ENCODE measurements at regions not wholly inside any gene's neighbourhood (a gene's known extent, or its start where the extent isn't known, plus 50 kb on each side); places are given as distances from the start of the nearest gene placed in this dataset.

GRCh38 chr1:222275001-222275728 is 272.7 kb downstream of the HHIPL2 start:
- Mint-ChIP-seq H3K4me1 (ENCODE audit: low read depth) (no peaks in the 10 kb centered on the region), H3K27ac (no peak overlapping the region), H3K9me3 (ENCODE audit: low read depth) (no peaks in the 10 kb centered on the region), H3K4me3 (no peak overlapping the region), H3K27me3 (no peaks in the 10 kb centered on the region), H3K36me3 (peaks cover 6% of the 10 kb centered on the region)

DNA sequence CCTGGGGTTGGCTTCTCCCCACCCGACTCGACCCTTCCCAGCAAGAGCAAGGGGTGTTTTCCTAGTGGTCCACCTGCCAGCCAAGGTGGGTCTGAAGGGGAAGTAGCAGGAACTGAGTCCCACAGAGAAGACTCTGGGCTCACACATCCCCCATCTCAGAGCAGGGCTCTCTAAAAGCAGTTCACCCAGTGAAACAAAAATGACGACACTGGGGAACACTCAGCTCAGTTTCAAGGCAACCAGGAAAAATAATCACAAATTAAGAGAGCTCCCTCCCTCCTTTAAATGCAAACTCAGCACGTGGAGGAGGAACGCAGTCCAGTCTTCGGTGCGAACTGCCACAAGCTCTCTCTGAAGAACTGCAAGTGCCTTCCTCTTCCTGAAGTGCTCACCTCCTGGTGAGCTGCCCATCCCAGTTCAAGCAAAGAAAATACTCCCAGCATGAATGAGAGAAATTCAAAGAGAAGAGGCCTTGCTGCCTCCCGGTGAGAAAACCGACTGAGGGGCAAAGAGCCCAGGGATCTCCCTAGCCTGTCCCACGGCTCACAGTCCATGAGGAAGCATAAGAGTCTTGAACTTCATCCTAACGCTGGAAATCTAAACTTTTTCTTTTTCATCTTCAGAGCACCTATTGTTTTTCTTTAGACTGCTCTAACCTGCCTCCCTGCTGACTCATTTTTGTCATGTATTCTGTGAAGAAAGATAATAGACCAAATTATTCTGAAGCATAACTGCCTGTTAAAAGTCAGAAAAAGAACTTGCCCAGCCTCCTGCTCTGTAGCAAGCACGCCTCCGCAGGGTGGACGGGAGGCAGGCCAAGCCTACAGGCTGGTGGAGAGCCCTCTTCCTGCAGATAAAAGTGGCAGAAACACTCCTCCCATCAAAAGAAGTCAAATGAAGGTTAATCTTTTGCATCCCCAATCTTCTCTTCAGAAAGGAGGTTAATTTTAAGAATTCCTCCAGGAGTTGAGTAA is 281.4 kb downstream of the HHIPL2 start:
- H3K27ac Mint-ChIP-seq: no peak overlapping the region
- no peak overlapping the region for H3K4me3 Mint-ChIP-seq
- H3K36me3 Mint-ChIP-seq: no peaks in the 10 kb centered on the region
- no peaks in the 10 kb centered on the region for H3K4me1 Mint-ChIP-seq (ENCODE audit: low read depth)
- no peaks in the 10 kb centered on the region for H3K27me3 Mint-ChIP-seq
- no peaks in the 10 kb centered on the region for H3K9me3 Mint-ChIP-seq (ENCODE audit: low read depth)

DNA sequence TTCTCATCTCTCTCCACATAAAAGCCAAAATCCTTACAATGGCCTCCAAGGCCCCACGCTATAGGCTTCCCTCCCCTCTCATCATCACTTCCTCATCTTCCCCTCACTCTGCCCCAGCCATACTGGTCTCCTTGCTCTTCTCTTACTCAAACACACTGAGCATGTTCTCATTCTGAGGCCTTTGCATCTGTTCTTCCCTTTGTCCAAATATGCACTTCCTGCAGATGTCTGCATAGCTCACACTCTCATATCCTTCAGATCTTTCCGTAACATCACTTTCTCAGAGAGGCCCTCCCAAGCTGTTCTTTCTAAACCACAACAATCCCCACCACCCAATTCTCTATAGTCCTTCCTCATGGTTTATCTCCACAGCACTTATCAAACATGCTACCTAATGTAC is 284.1 kb downstream of the HHIPL2 start:
- H3K9me3 Mint-ChIP-seq (ENCODE audit: low read depth): peaks cover 3% of the 10 kb centered on the region
- no peaks in the 10 kb centered on the region for H3K4me1 Mint-ChIP-seq (ENCODE audit: low read depth)
- no peaks in the 10 kb centered on the region for H3K27me3 Mint-ChIP-seq
- H3K27ac Mint-ChIP-seq: no peak overlapping the region
- peaks cover 2% of the 10 kb centered on the region for H3K36me3 Mint-ChIP-seq
- H3K4me3 Mint-ChIP-seq: no peak overlapping the region

DNA sequence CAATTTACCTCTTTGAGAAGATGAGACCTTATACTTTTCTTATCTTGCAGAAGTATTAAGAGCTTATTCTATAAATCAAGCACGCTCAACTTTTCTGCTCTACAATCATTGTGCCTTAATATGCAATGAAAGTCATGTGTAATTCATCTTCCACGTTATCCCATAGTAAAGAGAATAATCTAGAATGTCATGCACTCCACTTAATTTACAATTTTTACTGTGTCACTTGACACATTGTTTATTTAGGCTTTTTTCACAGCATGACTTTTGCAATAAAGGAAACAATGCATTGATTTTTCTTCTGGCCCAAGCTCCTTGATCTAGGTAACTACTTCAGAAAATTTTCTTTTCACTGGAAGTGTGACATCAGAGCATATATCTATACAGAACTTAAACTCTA is 290.9 kb downstream of the HHIPL2 start:
- H3K36me3 Mint-ChIP-seq: peaks cover 4% of the 10 kb centered on the region
- peaks cover 3% of the 10 kb centered on the region for H3K9me3 Mint-ChIP-seq (ENCODE audit: low read depth)
- H3K4me3 Mint-ChIP-seq: no peak overlapping the region
- H3K27me3 Mint-ChIP-seq: no peaks in the 10 kb centered on the region
- H3K4me1 Mint-ChIP-seq (ENCODE audit: low read depth): no peaks in the 10 kb centered on the region
- no peak overlapping the region for H3K27ac Mint-ChIP-seq

GRCh38 chr1:222256058-222256457 is 291.8 kb downstream of the HHIPL2 start:
- H3K9me3 Mint-ChIP-seq (ENCODE audit: low read depth): peaks cover 6% of the 10 kb centered on the region
- H3K27me3 Mint-ChIP-seq: no peaks in the 10 kb centered on the region
- no peak overlapping the region for H3K4me3 Mint-ChIP-seq
- H3K27ac Mint-ChIP-seq: no peak overlapping the region
- H3K4me1 Mint-ChIP-seq (ENCODE audit: low read depth): no peaks in the 10 kb centered on the region
- H3K36me3 Mint-ChIP-seq: peaks cover 8% of the 10 kb centered on the region

DNA sequence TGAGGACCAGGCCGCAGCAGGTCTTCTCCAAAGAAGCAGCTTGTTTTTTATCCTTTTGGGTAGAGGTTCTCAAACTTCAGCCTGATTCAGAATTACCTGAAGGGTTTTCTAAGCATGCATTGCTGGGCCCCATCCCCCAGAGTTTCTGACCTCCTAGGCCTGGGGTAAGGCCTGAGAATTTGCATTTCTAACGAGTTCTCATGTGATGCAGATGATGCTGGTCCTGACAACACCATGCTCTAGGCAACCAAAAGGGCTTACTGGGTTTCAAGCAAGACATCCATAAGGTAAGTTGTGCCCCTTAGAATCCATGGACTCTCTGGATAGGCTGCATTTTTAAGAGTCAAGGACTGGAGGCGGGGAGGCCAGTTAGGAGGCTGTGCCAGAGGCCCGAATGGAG is 295.1 kb downstream of the HHIPL2 start:
- Mint-ChIP-seq H3K9me3 (ENCODE audit: low read depth) (peaks cover 3% of the 10 kb centered on the region), H3K27me3 (no peaks in the 10 kb centered on the region), H3K27ac (no peak overlapping the region), H3K4me3 (no peak overlapping the region), H3K4me1 (ENCODE audit: low read depth) (no peaks in the 10 kb centered on the region), H3K36me3 (peaks cover 5% of the 10 kb centered on the region)

DNA sequence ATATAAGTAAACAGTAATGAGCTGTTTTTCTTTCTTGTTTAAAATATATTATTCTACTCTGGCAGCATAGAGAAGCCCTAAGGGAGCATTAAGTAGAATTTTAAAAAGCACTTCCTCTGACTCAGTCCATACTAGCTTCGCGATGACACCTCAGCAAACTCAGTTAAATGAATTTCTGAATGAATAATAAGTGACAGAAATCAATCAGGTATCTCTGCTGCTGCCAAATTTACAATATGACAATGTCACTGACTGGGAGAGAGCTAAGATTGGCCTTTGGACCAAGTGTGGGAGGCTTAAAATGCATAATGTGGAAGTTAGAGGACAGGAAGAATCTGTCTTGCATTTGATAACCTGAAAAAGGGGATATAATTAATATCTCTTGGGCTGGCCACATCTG is 296.1 kb downstream of the HHIPL2 start:
- no peak overlapping the region for H3K27ac Mint-ChIP-seq
- peaks cover 3% of the 10 kb centered on the region for H3K9me3 Mint-ChIP-seq (ENCODE audit: low read depth)
- H3K4me1 Mint-ChIP-seq (ENCODE audit: low read depth): no peaks in the 10 kb centered on the region
- no peak overlapping the region for H3K4me3 Mint-ChIP-seq
- H3K36me3 Mint-ChIP-seq: peaks cover 5% of the 10 kb centered on the region
- no peaks in the 10 kb centered on the region for H3K27me3 Mint-ChIP-seq

- Mint-ChIP-seq H3K27me3 (no peaks in the 10 kb centered on the region), H3K36me3 (peaks cover 5% of the 10 kb centered on the region)
These were observed 297.5 kb downstream of the HHIPL2 start for GRCh38 chr1:222250376-222250775.

GRCh38 chr1:222247811-222248310 is 300.0 kb downstream of the HHIPL2 start:
- Mint-ChIP-seq H3K36me3 (peaks cover 7% of the 10 kb centered on the region), H3K27me3 (peaks cover 1% of the 10 kb centered on the region), H3K27ac (no peak overlapping the region), H3K4me1 (ENCODE audit: low read depth) (no peaks in the 10 kb centered on the region), H3K4me3 (no peak overlapping the region), H3K9me3 (ENCODE audit: low read depth) (peaks cover 3% of the 10 kb centered on the region)

More at GRCh38 chr1:222250376-222250775, 297.5 kb downstream of the HHIPL2 start:
- Mint-ChIP-seq H3K4me1 (ENCODE audit: low read depth) (no peaks in the 10 kb centered on the region), H3K4me3 (no peak overlapping the region), H3K27ac (no peak overlapping the region), H3K9me3 (ENCODE audit: low read depth) (peaks cover 3% of the 10 kb centered on the region)

DNA sequence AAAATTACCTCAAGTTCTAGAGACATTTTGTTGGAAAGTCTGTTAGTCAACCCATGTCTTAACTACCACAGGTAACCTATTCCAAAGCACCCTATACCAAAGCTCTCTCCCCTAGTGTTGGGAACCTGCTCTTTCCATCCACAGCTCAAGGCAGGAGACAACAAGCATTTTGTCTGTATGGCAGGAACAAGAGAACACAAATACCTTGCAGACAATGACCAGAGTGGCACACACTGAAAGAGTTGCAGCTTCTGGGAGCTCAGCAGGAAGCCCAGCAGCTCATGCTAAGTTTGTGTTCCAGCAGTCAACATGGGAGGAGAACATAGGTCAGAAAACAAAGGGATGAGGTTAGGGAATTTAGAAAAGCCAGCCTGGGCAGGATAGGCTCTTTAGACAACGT is 300.8 kb downstream of the HHIPL2 start:
- H3K36me3 Mint-ChIP-seq: peaks cover 7% of the 10 kb centered on the region
- H3K27me3 Mint-ChIP-seq: peaks cover 1% of the 10 kb centered on the region
- no peak overlapping the region for H3K27ac Mint-ChIP-seq
- H3K9me3 Mint-ChIP-seq (ENCODE audit: low read depth): peaks cover 3% of the 10 kb centered on the region
- H3K4me3 Mint-ChIP-seq: no peak overlapping the region
- no peaks in the 10 kb centered on the region for H3K4me1 Mint-ChIP-seq (ENCODE audit: low read depth)

DNA sequence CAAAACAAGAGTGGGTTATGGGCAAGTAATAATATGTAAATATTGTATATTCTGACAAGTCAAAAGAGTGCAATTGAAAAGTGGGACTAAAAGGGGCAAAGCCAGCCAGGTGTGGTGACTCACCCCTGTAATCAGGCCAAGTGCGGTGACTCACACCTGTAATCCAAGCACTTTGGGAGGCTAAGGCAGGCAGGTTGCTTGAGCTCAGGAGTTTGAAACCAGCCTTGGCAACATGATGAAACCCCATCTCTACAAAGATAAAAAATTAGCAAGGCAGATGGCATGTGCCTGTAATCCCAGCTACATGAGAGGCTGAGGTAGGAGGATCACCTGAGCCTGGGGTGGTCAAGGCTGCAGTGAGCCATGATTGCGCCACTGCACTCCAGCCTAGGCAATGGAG is 304.0 kb downstream of the HHIPL2 start:
- Mint-ChIP-seq H3K4me3 (no peak overlapping the region), H3K27me3 (peaks cover 1% of the 10 kb centered on the region), H3K4me1 (ENCODE audit: low read depth) (no peaks in the 10 kb centered on the region), H3K27ac (no peak overlapping the region), H3K36me3 (peaks cover 3% of the 10 kb centered on the region), H3K9me3 (ENCODE audit: low read depth) (no peaks in the 10 kb centered on the region)

DNA sequence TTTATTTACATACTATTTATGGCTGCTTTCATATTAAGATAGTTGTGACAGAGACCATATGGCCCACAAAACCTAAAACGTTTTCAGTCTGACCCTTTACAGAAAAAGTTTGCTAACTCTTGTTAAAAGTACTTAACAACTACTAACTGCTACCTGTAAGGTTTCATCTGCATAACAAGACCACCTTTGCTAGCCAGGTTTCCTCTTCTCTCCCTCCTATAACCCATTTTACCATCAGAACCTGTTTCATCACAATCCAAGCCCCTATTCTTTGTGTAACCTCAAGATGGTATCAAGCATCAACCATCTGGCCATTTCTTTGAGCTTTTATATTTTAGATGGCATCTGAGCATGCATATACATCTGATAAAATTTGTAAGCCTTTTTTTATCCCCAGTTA is 305.4 kb downstream of the HHIPL2 start:
- H3K36me3 Mint-ChIP-seq: peaks cover 3% of the 10 kb centered on the region
- H3K4me1 Mint-ChIP-seq (ENCODE audit: low read depth): no peaks in the 10 kb centered on the region
- H3K4me3 Mint-ChIP-seq: no peak overlapping the region
- H3K27ac Mint-ChIP-seq: no peak overlapping the region
- H3K9me3 Mint-ChIP-seq (ENCODE audit: low read depth): no peaks in the 10 kb centered on the region
- peaks cover 1% of the 10 kb centered on the region for H3K27me3 Mint-ChIP-seq

DNA sequence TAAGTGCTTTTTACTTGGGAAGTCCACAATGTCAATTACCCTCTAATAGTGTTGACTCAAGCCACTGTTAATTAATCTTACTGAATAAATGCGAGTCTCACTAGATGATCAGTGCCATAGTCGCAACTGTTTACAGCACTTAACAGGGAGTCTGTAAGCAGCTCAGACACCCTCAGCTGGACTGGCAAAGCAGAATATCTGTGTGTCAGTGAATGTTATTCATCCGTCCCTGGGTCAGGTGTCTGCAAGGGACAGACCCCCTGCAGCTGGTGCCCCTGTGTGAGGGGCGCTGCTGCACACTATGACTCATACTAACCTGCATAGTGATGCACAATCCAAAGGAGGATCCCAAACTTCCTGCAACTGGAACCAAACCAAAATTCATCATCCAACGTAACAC is 306.5 kb downstream of the HHIPL2 start:
- no peaks in the 10 kb centered on the region for H3K9me3 Mint-ChIP-seq (ENCODE audit: low read depth)
- no peaks in the 10 kb centered on the region for H3K4me1 Mint-ChIP-seq (ENCODE audit: low read depth)
- no peak overlapping the region for H3K27ac Mint-ChIP-seq
- no peak overlapping the region for H3K4me3 Mint-ChIP-seq
- H3K36me3 Mint-ChIP-seq: peaks cover 3% of the 10 kb centered on the region
- H3K27me3 Mint-ChIP-seq: peaks cover 1% of the 10 kb centered on the region

- peaks cover 1% of the 10 kb centered on the region for H3K27me3 Mint-ChIP-seq
- no peak overlapping the region for H3K4me3 Mint-ChIP-seq
- no peaks in the 10 kb centered on the region for H3K9me3 Mint-ChIP-seq (ENCODE audit: low read depth)
- H3K27ac Mint-ChIP-seq: no peak overlapping the region
- H3K36me3 Mint-ChIP-seq: peaks cover 3% of the 10 kb centered on the region
- H3K4me1 Mint-ChIP-seq (ENCODE audit: low read depth): no peaks in the 10 kb centered on the region
These were observed 307.2 kb downstream of the HHIPL2 start for GRCh38 chr1:222240536-222241181.

DNA sequence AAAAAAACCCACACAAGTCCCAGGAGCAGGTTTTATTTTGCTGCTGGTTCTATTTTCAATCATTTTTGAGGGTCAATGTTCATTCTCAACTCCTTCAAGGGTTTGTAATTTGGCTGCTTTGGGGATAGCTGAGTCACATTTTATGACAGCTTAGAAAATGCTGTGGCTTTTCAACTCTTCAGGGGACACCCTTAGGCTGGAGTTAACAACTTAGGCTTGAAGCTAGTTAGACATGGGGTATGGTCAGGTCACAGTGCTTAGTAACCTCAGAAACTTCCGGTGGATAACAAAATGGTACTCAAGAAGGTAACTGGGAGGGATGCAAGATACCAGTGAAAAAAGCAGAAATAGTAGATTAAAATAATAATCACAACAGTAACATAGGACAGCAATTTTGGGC is 308.8 kb downstream of the HHIPL2 start:
- Mint-ChIP-seq H3K36me3 (peaks cover 5% of the 10 kb centered on the region), H3K4me1 (ENCODE audit: low read depth) (no peaks in the 10 kb centered on the region), H3K4me3 (no peak overlapping the region), H3K27me3 (peaks cover 1% of the 10 kb centered on the region), H3K27ac (no peak overlapping the region), H3K9me3 (ENCODE audit: low read depth) (no peaks in the 10 kb centered on the region)
